HepG2 (cell line): ENCODE measurements at regions not wholly inside any gene's neighbourhood (a gene's known extent, or its start where the extent isn't known, plus 50 kb on each side); places are given as distances from the start of the nearest gene placed in this dataset.

Experiments
- ATAC-seq: fragments of 200-7000 bp; cut with Tn5 transposase; 3 replicates; pipeline ENCODE4 v1.9.1; 2020; ENCODE audit warnings: mild to moderate bottlenecking, moderate library complexity
- BruUV-seq: library from RNA; stranded (reverse); fragments of 400-500 nt; replicated peaks from 2 replicates; lab custom pipeline; 2021; lab: Mats Ljungman, UMichigan
- CTCF ChIA-PET: fragments of 300-600 bp; formaldehyde crosslinking; extraction: SDS; loops from one replicate; lab custom pipeline; 2021; ENCODE audit warnings: low total read pairs, inconsistent platforms, low intra/inter-chr PET ratio; lab: Yijun Ruan, JAX
- POLR2A ChIA-PET: fragments of 350-600 bp; sonication (Branson Sonifier 250); formaldehyde crosslinking; loops from one replicate; lab custom pipeline; 2020; ENCODE audit warnings: antibody characterized with exemption, inconsistent platforms; lab: Yijun Ruan, JAX
- DNase-seq: peaks from one replicate; pipeline ENCODE4 v3.0.0-alpha.2; 2015; ENCODE audit warnings: low spot score
- FAIRE-seq: peaks from 3 replicates; lab custom pipeline; 2011; peaks lifted over from hg19 to GRCh38; lab: Jason Lieb, UNC
- H2AFZ ChIP-seq: one replicate; pipeline ENCODE4 v1.6.1; 2011; ENCODE audit warnings: low read length, inconsistent platforms
- H3K27ac ChIP-seq: fragments of 300-600 bp; 3 replicates; pipeline ENCODE4 v1.8.0; 2011; ENCODE audit warnings: mixed run types, mild to moderate bottlenecking, mixed read lengths, low read length, inconsistent platforms; ENCODE audit not compliant: insufficient read depth; ENCODE audit errors: extremely low read length
- H3K27me3 ChIP-seq, 2 experiments: fragments of 200-600 bp in 1 of 2; 2 replicates in 1 of 2; 3 replicates in 1 of 2; pipeline versions ENCODE4 v1.6.0 to v1.8.0; 2011; ENCODE audit warnings: low read length in 2 of 2, mild to moderate bottlenecking in 2 of 2, moderate library complexity in 2 of 2, inconsistent platforms in 1 of 2; ENCODE audit not compliant: insufficient read depth in 2 of 2, control insufficient read depth in 1 of 2
- H3K36me3 ChIP-seq, 2 experiments: fragments of 200-600 bp in 1 of 2; replicated peaks in 1 of 2; 2 replicates in 1 of 2; 3 replicates in 1 of 2; pipeline versions ENCODE4 v1.5.1 to v1.8.0; 2011; ENCODE audit warnings: low read length in 2 of 2, inconsistent platforms in 1 of 2; ENCODE audit not compliant: insufficient read depth in 2 of 2, control insufficient read depth in 1 of 2
- H3K4me1 ChIP-seq: 2 replicates; pipeline ENCODE4 v1.5.1; 2012; ENCODE audit warnings: low read length, inconsistent platforms; ENCODE audit not compliant: insufficient read depth
- H3K4me2 ChIP-seq: 2 replicates; pipeline ENCODE4 v1.6.0; 2011; ENCODE audit warnings: low read depth, low read length, inconsistent platforms
- H3K4me3 ChIP-seq, 3 experiments: fragments of 200-600 bp in 1 of 3; sonication (generic), shearing (Covaris generic) in 1 of 3; replicated peaks in 1 of 3; 2 replicates each; pipeline ENCODE4 v1.5.1; 2011 to 2016; ENCODE audit warnings: low read length in 3 of 3, inconsistent platforms in 2 of 3, low read depth in 2 of 3, mild to moderate bottlenecking in 2 of 3, control low read depth in 1 of 3, mixed read lengths in 1 of 3; ENCODE audit not compliant: insufficient read depth in 1 of 3
- H3K79me2 ChIP-seq: one replicate; pipeline ENCODE4 v1.6.1; 2011; ENCODE audit warnings: low read length, inconsistent platforms; ENCODE audit not compliant: insufficient read depth
- H3K9ac ChIP-seq: 2 replicates; pipeline ENCODE4 v1.6.0; 2011; ENCODE audit warnings: mild to moderate bottlenecking, low read depth, low read length, inconsistent platforms; ENCODE audit not compliant: insufficient read depth
- H3K9me3 ChIP-seq: 2 replicates; pipeline ENCODE4 v1.5.1; 2012; ENCODE audit warnings: mild to moderate bottlenecking, low read length
- H4K20me1 ChIP-seq: 2 replicates; pipeline ENCODE4 v1.6.0; 2011; ENCODE audit warnings: inconsistent platforms, mild to moderate bottlenecking, low read length, moderate library complexity; ENCODE audit not compliant: insufficient read depth
- HNRNPK ChIP-seq: fragments of 200-400 bp; formaldehyde crosslinking; IDR thresholded peaks from 2 replicates; pipeline ENCODE4 v1.6.1; 2018; ENCODE audit warnings: low read length, low read depth, moderate library complexity, mild to moderate bottlenecking; ENCODE audit not compliant: poor library complexity, severe bottlenecking
- MIER3 ChIP-seq: IDR thresholded peaks from 2 replicates; pipeline ENCODE4 v1.6.1; 2016; ENCODE audit warnings: missing compliant biosample characterization, borderline replicate concordance
- PCBP1 ChIP-seq: fragments of 200-400 bp; formaldehyde crosslinking; IDR thresholded peaks from 2 replicates; pipeline ENCODE4 v1.6.1; 2017; ENCODE audit warnings: mild to moderate bottlenecking, low read depth, low read length, borderline replicate concordance
- ZFX ChIP-seq: sonication (generic); formaldehyde crosslinking; IDR thresholded peaks from 2 replicates; pipeline ENCODE4 v1.4.0; 2020; ENCODE audit warnings: mild to moderate bottlenecking, low read depth, missing genetic modification reagents, moderate library complexity
- ZNF205 ChIP-seq: IDR thresholded peaks from 2 replicates; pipeline ENCODE4 v1.6.1; 2018; ENCODE audit warnings: missing biosample characterization, missing genetic modification reagents
- ZSCAN31 ChIP-seq: sonication (generic); formaldehyde crosslinking; IDR thresholded peaks from 2 replicates; pipeline ENCODE4 v1.5.0; 2020; ENCODE audit warnings: low read depth, mild to moderate bottlenecking, missing genetic modification reagents
- WGBS: methylation state at CpG from one replicate; pipeline ENCODE4 v1.1.6; 2017; ENCODE audit warnings: low lambda C conversion rate; 5-methylcytosine and 5-hydroxymethylcytosine counted together
- in situ Hi-C: cut with HindIII; loops from 2 replicates; pipeline ENCODE4 v1.10.0; 2017; ENCODE audit warnings: low pct_unique_long_range_greater_than_20kb; ENCODE audit not compliant: extremely low pct_ligation_motif_present
- intact Hi-C: fragments of 100-400 bp; cut with micrococcal nuclease; formaldehyde crosslinking; loops from one replicate; pipeline ENCODE4 v1.10.0; 2022; ENCODE audit not compliant: unreplicated experiment
- TF ChIP-seq, protein P1 (sequence below): sonication (generic); formaldehyde crosslinking; IDR thresholded peaks from 2 replicates; pipeline ENCODE4 v1.4.0; 2020; ENCODE audit warnings: mild to moderate bottlenecking, missing genetic modification reagents

DNA sequence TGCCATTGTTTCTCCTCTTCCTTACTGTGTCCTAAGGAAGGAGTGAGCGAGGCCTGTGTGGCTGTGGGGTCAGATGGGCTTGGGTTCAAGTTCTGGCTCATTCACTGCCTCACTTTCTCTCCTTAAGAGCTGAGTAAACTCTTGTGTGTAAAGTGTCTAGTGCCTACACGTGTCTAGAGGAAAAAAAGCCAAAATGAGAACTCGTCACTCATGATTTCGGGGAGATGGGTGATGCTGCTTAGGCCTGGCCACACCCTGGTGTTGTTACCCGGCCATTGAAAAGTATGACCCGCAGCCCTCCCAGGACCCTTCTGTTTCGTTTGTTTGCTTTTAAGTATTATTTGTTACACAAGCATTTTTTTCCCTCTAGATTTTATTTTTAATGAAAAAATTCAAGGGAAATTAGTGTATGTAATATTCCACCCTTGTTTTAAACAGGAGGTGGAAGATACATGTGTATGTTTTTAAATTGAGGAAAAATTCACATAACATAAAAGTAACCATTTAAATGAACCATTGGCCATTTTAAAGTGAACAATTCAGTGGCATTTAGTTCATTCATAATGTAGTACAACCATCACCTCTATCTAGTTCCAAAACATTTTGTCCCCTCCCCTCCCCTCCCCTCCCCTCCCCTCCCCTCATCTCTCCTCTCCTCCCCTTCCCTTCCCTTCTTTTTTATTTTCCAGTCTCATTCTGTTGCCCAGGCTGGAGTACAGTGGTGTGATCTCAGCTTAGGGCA, 71.0 kb downstream of the CEBPB start:
- Histone ChIP-seq H3K79me2 (no peaks in the 10 kb centered on the region), H2AFZ (no peak overlapping the region), H3K9ac (no peak overlapping the region), H3K4me3 (no peak overlapping the region), H3K36me3 (no peaks in the 10 kb centered on the region), H3K27me3 (peaks cover 7 to 61% of the 10 kb centered on the region in 2 experiments), H3K9me3 (no peaks in the 10 kb centered on the region), H3K27ac (no peak overlapping the region), H3K4me1 (peaks cover 69% of the 10 kb centered on the region), H3K4me2 (peak overlapping the region; percentile 37; the same call in 1 of the 2 replicates), H4K20me1 (no peaks in the 10 kb centered on the region)
- CTCF ChIA-PET = no interaction called here
- ATAC-seq (no peak), DNase-seq (no peak), FAIRE-seq (peak; percentile 32)
- POLR2A ChIA-PET = no interaction called here
- BruUV-seq = no TSS peak
- in situ Hi-C loops (no loop called here), intact Hi-C loops (no loop called here)
- WGBS = 43% methylated on average over 7 of the region's 7 CpGs
- TF ChIP-seq HNRNPK = peak; percentile 99
- TF ChIP-seq ZSCAN31 (CRISPR knock-in tag) = no peak
- TF ChIP-seq PCBP1 = peak; percentile 96
- no peak for TF ChIP-seq ZFX (CRISPR knock-in tag)
- TF ChIP-seq, protein P1, sequence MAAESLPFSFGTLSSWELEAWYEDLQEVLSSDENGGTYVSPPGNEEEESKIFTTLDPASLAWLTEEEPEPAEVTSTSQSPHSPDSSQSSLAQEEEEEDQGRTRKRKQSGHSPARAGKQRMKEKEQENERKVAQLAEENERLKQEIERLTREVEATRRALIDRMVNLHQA (CRISPR knock-in tag) = no peak

DNA sequence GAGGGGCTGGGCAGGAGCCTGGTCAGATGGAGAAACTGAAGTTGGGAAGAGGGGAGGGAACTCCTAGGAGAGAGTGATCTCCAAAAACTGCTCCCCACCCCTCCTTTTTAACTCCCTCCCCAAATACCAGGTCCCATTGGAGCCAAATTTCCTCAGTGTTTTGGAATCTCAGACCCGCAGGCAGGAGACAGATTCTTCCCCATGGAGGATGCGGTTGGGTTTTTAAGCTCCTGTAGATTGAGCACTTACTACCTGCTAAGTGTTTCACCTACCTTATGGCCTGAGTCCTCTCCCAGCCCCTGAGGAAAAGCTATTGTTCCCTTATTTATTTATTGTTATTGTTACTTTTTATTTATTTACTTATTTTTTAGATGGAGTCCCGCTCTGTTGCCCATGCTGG, 73.2 kb downstream of the CEBPB start:
- Histone ChIP-seq H3K4me1 (peaks cover 76% of the 10 kb centered on the region), H3K79me2 (no peaks in the 10 kb centered on the region), H3K27ac (no peak overlapping the region), H3K9ac (no peak overlapping the region), H3K4me3 (no peak overlapping the region), H3K9me3 (no peaks in the 10 kb centered on the region), H4K20me1 (no peaks in the 10 kb centered on the region), H2AFZ (no peak overlapping the region), H3K4me2 (no peak overlapping the region), H3K36me3 (no peaks in the 10 kb centered on the region), H3K27me3 (peaks cover 3 to 40% of the 10 kb centered on the region in 2 experiments)
- no TSS peak for BruUV-seq
- FAIRE-seq (no peak), ATAC-seq (no peak), DNase-seq (no peak)
- TF ChIP-seq ZNF205 (peak; percentile 89; the same call in 1 of the 2 replicates), MIER3 (CRISPR knock-in tag) (no peak)
- 70% methylated on average over 3 of the region's 3 CpGs for WGBS
- intact Hi-C loops = no loop called here
- POLR2A ChIA-PET = interaction anchor here (0.8 to 1.2 kb wide), 2 partner anchors 8 to 11 kb away, joined by 4 read pairs; no protein-coding TSS in a partner anchor
- in situ Hi-C loops = no loop called here
- CTCF ChIA-PET = no interaction called here
